GM19463 (cell line): ENCODE measurements at regions not wholly inside any gene's neighbourhood (a gene's known extent, or its start where the extent isn't known, plus 50 kb on each side); places are given as distances from the start of the nearest gene placed in this dataset.
"Not testable (repeated sequence)": the region's sequence is repeated elsewhere in the genome, so short reads cannot be mapped to it uniquely, and the experiment has no call there.

Experiments
- ATAC-seq: cut with Tn5 transposase; IDR thresholded peaks from one replicate; pipeline ENCODE4 v1.9.1; 2021; ENCODE audit warnings: mild to moderate bottlenecking, moderate library complexity; ENCODE audit not compliant: unreplicated experiment

GRCh38 chr7:156516791-156517378 is 123.7 kb upstream of the RNF32 start:
- no peak for ATAC-seq

- no peak for ATAC-seq
Observed at GRCh38 chr7:156515911-156516790, 124.4 kb upstream of the RNF32 start.

DNA sequence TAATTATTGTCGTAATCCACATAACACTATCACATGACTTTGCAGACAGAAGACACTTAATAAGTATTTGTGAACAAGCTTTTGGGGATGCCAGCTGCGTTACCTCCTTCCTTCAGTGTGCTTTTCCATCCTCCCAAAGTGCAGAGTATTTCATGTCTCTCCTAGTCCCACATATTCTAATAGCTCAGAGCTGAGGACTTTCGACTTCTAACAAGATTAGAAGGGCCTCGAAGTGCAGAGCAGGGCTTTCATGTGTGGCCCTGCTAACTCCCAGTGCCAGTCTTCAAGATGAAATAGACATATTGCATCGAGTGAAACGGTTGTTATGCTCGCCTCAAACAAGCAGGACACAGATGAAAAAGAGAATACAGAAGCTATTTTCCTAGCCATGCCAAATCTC is 125.7 kb upstream of the RNF32 start:
- ATAC-seq = no peak

DNA sequence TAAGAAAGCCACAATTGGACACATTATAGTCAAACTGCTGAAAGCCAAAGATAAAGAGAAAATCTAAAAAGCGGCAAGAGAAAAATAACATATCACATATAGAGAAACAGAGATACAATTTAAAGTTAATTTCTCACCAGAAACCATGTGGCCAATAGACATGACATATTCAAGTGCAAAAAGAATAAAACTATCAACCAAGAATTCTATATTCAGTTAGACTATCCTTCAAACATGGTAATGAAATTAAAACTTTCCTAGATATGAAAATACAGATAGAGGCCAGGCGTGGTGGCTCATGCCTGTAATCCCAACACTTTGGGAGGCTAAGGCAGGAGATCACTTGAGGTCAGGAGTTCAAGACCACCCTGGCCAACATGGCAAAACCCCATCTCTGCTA is 129.1 kb upstream of the RNF32 start:
- no peak for ATAC-seq

DNA sequence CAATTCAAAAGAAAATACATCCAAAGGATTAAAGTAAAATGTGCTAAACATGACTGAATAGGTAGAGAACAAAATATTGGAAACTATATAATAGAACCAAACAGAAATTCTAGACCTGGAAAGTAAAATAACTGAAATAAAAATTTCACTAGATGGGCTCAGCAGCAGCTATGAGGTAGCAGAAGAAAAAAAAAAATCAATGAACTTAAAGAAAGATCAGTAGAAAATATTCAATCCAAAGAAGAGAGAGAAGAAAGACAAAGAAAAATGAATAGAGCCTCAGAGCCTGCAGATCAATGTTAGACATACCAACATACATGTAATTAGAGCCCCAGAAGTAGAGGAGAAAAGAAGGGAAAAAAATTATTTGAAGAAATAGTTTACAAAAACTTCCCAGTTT is 129.6 kb upstream of the RNF32 start:
- ATAC-seq = no peak

DNA sequence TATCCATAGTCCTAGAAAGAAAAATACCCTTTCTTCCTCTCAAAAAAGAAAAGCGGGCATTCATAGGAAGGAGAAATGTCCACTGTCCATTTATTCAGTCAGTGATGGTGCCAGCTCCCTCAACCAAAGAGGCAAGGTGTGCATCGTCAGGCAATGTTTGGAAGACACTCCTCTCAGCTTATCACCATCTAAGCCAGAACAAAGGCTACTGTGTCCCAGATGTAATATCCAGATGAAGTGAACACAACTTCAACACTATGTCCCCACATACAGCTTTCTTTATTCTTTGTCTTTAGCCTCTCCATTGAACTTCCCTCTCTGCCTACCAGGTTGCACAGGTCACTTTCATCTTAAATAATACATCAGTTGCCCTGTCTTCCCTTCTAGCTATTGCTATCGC is 131.4 kb upstream of the RNF32 start:
- ATAC-seq = no peak

DNA sequence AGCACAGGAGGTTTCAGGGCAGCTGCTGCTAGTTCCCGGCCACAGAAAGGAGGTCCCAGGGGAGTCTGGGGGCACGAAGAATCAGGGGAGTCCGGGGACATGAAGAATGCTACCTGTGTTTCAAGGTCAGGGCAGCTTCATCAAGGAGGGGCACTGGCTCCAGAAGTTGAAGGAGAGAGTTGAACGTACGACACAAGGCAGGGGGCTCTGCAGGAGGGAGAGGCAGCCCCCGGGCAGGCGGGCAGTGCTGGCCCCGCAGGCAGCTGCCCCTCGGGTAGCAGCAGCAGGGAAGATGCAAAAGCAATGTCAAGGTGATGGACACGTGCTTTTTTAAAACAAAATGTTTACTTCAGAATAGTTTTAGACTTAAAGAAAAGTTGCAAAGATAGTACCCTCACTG is 134.7 kb upstream of the RNF32 start:
- no peak for ATAC-seq

DNA sequence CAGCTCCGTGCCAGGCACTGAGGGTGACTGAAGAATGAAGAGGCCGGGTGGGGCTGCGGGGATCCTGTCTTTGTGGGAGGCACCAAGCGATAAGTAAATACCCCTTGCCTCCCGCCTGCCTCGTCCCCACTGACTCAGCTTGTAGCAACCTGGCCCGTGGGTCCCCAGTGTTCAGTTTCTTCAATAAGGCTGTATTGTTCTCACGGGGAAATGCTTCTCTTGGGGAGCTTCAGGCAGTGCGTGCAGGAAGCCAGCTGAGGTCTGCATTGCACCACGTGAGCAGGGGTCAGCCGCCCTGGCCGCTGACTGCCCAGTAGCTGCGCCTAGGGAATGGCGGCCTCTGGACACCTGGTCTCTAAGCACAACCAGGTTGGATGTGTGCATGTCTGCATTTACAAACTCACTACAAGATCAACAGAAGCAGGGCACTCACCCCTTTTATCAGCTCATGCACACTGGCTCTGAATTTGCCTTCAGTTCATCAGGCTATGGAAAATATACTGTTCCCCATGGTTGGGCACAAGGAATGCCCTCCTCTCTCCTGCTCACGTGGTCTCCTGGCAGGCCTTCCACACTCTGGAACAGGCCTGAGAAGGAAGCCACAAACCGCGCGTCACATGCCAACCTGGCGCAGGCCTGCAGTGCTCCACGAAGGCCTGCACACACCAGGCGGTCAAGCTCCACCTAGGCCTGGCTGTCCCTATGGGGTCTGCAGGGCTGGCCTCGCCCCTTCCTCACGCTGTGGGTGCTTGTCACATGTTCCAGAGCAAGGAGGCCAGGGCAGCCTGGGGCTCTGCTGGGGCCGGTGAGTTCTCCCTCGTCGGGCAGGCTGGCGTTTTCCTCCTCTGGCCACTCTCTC is 135.7 kb upstream of the RNF32 start:
- ATAC-seq = no peak

GRCh38 chr7:156504006-156504405 is 136.6 kb upstream of the RNF32 start:
- ATAC-seq = no peak

DNA sequence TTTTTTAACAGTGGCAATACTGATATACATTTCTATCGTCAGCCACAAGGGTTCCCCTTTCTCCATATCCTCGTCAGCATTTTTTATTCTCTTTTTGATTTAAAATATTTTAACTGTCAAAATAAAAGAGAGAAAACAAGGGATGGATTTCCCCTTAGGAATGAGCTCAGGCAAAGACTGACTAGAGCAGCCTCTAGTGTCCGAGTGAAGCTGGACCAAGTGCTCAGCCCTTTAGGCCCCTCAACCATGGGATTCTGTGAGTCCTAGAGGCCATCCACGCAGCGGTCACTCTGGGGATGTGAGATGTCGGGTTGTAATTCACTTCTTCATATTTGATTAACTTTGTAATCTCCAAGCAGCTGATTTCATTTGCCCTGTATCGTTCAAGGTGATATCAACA is 137.4 kb upstream of the RNF32 start:
- no peak for ATAC-seq

DNA sequence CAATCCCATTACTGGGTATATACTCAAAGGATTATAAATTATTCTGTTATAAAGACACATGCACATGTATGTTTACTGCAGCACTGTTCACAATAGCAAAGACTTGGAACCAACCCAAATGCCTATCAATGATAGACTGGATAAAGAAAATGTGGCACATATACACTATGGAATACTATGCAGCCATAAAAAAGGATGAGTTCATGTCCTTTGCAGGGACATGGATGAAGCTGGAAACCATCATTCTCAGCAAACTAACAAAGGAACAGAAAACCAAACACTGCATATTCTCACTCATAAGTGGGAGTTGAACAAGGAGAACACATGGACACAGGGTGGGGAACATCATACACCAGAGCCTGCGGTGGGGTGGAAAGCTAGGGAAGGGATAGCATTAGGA is 138.8 kb upstream of the RNF32 start:
- ATAC-seq = not testable (repeated sequence)

DNA sequence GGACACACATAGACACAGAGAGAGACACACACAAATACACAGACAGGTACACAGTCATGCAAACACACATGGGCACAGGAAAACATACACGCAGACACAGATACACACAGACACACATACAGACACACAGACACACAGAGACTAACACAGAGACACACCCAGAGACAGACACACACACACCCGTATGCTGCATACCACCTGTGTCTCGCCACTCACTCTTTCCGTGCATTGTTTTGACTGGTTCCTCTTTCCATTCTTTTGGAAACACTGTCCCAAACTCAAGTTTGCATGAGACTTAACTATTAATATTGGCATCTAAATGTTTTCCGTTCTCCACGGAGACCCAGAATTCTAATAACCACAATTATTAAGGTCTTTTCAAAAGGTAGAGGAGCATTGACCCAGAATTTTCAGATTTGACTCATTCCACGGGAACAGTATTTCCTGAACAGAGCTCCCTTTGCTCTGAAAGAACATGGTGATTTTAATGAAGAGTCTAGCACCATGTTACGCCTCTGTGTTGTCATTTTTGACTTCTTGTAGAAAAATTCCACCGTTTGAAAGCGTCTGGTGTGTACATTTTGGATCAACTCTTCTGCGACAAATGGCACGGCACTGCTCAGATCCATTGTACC is 141.2 kb upstream of the RNF32 start:
- no peak for ATAC-seq

DNA sequence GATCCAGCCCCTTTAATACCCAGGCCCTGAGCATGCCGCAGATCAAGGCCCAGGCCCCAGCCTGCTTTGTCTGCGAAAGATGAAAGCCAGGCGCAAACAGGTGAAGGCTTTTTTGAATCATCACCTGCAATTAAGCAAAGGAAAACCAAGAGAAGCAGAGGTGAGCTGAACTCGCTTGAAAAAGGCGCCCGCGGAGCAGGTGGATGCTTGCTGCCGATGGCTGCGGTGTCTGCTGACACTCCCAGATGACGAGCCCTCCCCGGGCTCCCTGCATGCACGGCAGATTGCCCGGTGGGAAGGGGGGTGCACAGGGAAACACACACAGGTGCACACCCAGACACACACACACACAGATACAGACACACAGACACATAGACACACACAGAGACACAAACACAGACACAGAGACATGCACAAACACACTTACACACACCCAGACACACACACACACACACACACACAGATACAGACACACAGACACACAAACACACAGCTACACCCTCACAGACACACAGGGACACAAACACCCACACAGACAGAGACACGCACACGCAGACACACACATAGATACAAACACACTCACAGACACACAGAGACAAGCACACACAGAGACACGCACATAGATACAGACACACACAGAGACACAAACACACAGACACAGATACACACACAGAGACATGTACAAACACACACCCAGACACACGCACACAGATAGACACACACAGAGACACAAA is 142.6 kb upstream of the RNF32 start:
- ATAC-seq = no peak

DNA sequence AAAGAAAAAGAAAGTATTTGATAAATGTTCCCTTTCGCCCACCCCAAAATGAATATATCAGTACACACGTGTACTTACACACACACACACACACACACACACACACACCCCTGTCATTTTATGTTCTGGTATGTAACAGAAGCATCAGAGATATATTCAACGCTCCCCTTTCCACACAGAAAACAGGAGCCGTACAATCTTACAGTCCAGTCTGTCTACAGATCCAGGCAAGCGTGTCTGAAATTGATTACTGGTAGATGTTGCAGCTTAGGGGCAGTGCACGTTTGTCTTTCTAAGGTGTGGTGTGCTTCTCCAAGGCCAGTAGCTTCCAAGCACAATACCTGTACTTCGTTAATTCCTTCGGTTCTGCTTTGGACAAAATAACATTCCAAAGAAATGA is 143.7 kb upstream of the RNF32 start:
- no peak for ATAC-seq

DNA sequence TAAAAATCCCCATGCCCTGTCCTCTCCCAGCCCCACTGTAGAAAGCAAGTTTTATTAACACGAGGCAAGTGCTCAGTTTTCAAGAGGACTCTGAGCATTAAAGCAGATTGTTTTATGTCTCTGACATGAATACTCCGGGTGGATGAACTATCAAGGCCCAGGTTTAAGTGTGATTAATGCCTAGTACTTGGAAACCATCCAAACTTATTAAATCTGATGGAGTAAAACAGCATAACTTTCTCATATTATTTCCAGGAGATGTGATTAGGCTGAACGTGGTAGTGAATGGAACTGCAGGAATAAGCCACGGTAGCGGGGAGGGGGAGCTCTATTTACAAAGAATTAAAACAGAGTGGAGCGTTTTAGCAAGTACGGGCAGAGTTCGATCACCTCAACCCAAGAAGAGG is 144.2 kb upstream of the RNF32 start:
- ATAC-seq = no peak

DNA sequence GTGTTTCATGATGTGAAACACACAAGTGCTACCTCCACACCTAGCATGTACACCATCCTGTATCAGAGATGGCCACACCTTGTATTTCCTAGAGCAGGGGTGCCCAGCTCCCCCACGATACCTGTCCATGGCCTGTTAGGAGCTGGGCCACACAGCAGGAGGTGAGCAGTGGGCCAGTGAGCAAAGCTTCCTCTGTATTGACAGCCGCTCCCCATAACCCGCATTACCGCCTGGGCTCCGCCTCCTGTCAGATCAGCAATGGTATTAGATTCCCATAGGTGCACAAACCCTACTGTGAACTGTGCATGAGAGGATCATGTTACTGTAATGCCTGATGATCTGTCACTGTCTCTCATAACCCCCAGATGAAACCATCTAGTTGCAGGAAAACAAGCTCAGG is 145.6 kb upstream of the RNF32 start:
- no peak for ATAC-seq

DNA sequence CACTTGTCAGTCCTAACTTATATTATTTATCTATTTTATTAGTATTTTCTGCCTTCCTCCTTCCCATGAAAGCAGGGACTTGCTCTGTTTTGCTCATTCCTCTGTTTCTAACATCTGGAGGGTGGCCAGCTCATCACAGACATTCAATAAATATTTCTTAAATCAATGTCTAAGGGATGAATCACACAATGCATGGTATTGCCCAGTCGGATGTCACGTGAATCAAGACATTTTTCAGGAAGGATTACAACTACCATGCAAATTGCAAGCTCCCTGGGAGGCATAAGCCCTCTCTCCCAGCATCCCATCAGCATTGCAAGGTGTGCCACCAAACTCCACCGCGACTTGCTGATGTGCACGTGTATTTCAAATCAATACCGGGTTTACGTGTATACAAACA is 146.6 kb upstream of the RNF32 start:
- no peak for ATAC-seq

DNA sequence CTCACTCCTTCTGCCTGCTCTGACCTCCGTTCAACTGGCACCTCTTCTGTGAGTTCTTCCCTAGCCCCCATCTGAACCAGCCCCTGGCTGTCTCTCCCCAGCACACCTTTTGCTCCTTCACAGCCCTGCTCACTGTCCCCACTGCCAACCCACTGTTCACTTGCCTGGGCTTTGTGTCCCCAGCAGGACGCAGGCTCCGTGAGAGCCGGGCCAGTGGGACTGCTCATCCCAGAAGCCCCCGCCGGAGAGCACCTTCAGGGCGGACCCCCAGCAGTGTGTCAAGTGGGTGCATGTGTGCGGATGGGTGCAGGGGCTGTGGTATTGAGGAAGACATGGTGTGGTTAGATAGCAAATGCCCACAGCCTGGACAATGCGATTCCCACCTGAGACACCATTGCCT is 148.4 kb upstream of the RNF32 start:
- no peak for ATAC-seq

DNA sequence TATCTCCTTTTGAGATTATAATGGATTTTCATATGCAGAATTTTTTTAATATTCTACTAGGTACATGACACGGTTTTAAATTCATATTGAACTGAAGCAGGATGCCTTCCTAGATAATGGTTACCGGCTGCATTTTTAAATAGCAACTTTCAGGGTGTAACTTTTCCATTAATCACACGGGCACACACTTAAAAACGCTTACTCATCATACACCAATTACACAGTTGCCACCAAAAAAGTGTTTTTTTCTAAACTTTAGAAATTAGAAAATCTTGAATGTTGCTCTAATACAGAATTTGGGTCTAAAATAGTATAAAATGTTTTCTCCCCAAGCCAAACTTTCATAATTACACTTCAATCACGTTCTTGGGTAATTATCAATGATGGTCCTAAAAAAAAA is 149.1 kb upstream of the RNF32 start:
- no peak for ATAC-seq

GRCh38 chr7:156490021-156490800 is 150.4 kb upstream of the RNF32 start:
- no peak for ATAC-seq
